Tibial artery (tissue), 4 donors: ENCODE measurements at regions not wholly inside any gene's neighbourhood (a gene's known extent, or its start where the extent isn't known, plus 50 kb on each side); places are given as distances from the start of the nearest gene placed in this dataset.

Source experiments
- DNase-seq, 2 donors: peaks; one replicate each; pipeline ENCODE4 v3.0.0-alpha.2; 2019
- H3K27ac ChIP-seq, 2 donors: fragments of 200-600 bp; sonication (generic) in 1 of 2; 1 replicate in 1 of 2; 2 replicates in 1 of 2; pipeline ENCODE4 v1.5.1; 2018 to 2019; ENCODE audit warnings: mild to moderate bottlenecking in 1 of 2
- H3K27me3 ChIP-seq, 2 donors: fragments of 200-600 bp; sonication (generic) in 1 of 2; one replicate each; pipeline versions ENCODE4 v1.5.1 to v1.6.0; 2016 to 2019
- H3K36me3 ChIP-seq, 3 donors: fragments of 200-600 bp; sonication (generic) in 2 of 3; one replicate each; pipeline ENCODE4 v1.5.1; 2016 to 2019; ENCODE audit warnings: mild to moderate bottlenecking in 2 of 3
- H3K4me1 ChIP-seq, 4 donors: fragments of 200-600 bp; sonication (generic) in 2 of 4; 1 replicate in 3 of 4; 2 replicates in 1 of 4; pipeline ENCODE4 v1.5.1; 2016 to 2019
- H3K4me3 ChIP-seq, 2 donors: fragments of 200-600 bp; sonication (generic) in 1 of 2; 1 replicate in 1 of 2; 2 replicates in 1 of 2; pipeline ENCODE4 v1.5.1; 2018 to 2019; ENCODE audit warnings: mild to moderate bottlenecking in 2 of 2
- H3K9me3 ChIP-seq, 3 donors: fragments of 200-600 bp; sonication (generic) in 1 of 3; one replicate each; pipeline ENCODE4 v1.5.1; 2016 to 2019
- CTCF ChIP-seq, 2 experiments: fragments of 200-600 bp in 1 of 2; fragments of 450-650 bp in 1 of 2; IDR thresholded peaks; one replicate each; pipeline ENCODE4 v1.5.1; 2017 to 2019; ENCODE audit warnings: antibody characterized with exemption in 2 of 2, mild to moderate bottlenecking in 1 of 2, moderate library complexity in 1 of 2
- intact Hi-C: fragments of 100-400 bp; cut with DNase I; formaldehyde crosslinking; loops from one replicate; pipeline ENCODE4 v1.15.0; 2023; ENCODE audit warnings: low total_unique reads

GRCh38 chr14:76957224-76957891 is 71.2 kb downstream of the IRF2BPL start:
- no peak for DNase-seq
- H3K27me3 ChIP-seq = no peaks in the 10 kb centered on the region
- peaks cover 6 to 95% (median 87%) of the 10 kb centered on the region in 4 donors for H3K4me1 ChIP-seq
- H3K4me3 ChIP-seq = no peak overlapping the region
- intact Hi-C loops = loop anchor here (5.0 kb wide), 3 partner anchors 50 to 85 kb away; partner anchors contain the start of gene IRF2BPL
- no peak for TF ChIP-seq CTCF (IDR thresholded peaks at IDR 0.05)
- H3K36me3 ChIP-seq = no peaks in the 10 kb centered on the region
- peak overlapping the region; percentile 92 to 94 for H3K27ac ChIP-seq
- no peaks in the 10 kb centered on the region for H3K9me3 ChIP-seq

DNA sequence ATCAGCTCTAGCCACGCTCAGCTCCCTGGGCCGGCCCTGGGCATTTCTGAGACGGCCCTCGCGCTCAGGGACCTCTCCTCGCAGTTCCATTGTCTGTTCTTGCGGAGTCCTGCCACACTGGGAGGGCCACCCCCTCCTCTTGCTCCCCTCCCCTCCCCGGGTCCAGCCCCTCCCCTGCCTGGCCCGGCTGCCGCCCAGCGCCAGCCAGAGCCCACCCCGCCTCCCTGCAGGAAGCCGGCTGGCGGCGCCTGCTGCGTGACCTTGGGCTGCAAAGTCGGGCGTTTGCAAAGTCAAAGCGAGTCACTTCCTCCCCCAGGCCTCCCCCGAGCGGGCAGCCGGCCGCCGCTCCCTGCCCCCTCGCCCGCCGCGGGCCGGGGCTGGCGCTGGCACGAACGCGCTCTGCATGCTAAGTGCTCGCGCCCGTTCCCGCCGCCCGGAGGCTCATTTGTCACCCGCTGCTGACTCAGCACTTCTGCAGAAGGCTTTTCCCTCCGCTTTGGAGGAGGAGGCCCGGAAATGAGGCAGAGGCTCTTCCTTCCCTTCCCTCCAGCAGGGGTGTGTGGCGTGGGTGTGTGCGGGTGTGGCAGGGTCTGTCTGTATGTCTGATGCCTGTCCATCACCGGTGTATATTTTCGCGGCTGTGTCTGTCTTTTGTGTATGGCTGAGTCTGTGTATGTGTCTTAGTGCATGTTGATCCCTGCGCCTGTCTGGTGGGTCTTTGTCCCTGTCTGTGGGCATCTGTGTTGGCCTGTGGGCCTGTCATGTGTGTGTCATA is 72.0 kb downstream of the IRF2BPL start:
- TF ChIP-seq CTCF (IDR thresholded peaks at IDR 0.05) = peak; percentile 21 to 38
- intact Hi-C loops = loop anchor here (1.0 to 5.0 kb wide), 4 partner anchors 37 to 86 kb away; partner anchors contain the start of gene IRF2BPL
- Histone ChIP-seq H3K36me3 (no peaks in the 10 kb centered on the region), H3K9me3 (no peaks in the 10 kb centered on the region), H3K27me3 (no peaks in the 10 kb centered on the region), H3K4me1 (peaks cover 6 to 95% (median 84%) of the 10 kb centered on the region in 4 donors), H3K27ac (peak overlapping the region; percentile 92 to 94), H3K4me3 (peak overlapping the region; percentile 44 to 53)
- DNase-seq = peak; percentile 91 to 97

DNA sequence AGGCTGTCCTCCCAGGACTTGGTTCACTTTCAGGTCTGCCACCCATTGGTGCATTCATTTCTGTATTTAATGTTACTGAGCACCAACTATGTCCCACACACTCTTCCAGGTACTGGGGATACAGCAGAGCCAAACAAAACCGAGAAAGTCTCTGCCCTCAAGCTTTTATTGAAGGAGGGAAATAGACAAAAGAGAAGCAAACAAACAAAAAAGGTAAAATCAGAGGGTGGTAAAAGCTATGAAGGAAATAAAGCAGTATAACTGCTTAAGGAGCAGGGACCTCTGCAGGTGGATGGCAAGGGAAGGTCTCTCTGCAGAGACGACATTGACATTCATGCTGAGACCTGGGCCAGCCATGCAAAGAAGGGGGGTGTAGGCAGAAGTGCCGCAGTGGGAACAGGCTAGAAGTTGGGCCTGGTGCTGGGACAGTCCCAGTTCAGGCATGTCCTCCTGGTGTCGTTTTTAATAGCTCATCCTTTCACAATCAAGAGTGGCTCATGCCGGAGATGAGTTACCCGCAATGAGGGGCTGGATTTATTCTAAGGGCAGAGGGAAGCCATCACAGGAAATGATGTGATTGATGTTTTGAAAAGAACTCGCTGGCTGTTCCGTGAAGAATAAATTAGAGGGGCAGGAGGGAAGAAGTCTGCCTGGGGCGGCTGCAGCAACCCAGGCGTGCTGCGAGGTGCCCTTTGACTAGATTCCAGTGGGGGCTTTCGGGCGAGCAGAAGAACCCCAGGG is 72.8 kb downstream of the IRF2BPL start:
- TF ChIP-seq CTCF (IDR thresholded peaks at IDR 0.05) = no peak
- H3K9me3 ChIP-seq = no peaks in the 10 kb centered on the region
- peak overlapping the region; percentile 44 to 53 for H3K4me3 ChIP-seq
- intact Hi-C loops = loop anchor here (1.0 to 5.0 kb wide), 4 partner anchors 36 to 87 kb away; partner anchors contain the start of gene IRF2BPL
- no peaks in the 10 kb centered on the region for H3K36me3 ChIP-seq
- no peaks in the 10 kb centered on the region for H3K27me3 ChIP-seq
- peaks cover 6 to 95% (median 84%) of the 10 kb centered on the region in 4 donors for H3K4me1 ChIP-seq
- DNase-seq = peak in 1 of 2 donors; percentile 38
- H3K27ac ChIP-seq = peak overlapping the region; percentile 92 to 94

- DNase-seq = no peak
- H3K27me3 ChIP-seq = no peaks in the 10 kb centered on the region
- H3K4me1 ChIP-seq = peaks cover 6 to 95% (median 84%) of the 10 kb centered on the region in 4 donors
- no peaks in the 10 kb centered on the region for H3K9me3 ChIP-seq
- peak overlapping the region; percentile 92 to 94 for H3K27ac ChIP-seq
- H3K4me3 ChIP-seq = no peak overlapping the region
- TF ChIP-seq CTCF (IDR thresholded peaks at IDR 0.05) = no peak
- H3K36me3 ChIP-seq = no peaks in the 10 kb centered on the region
- intact Hi-C loops = loop anchor here (5.0 kb wide), 3 partner anchors 53 to 88 kb away; partner anchors contain the start of gene IRF2BPL
These were observed 73.9 kb downstream of the IRF2BPL start for GRCh38 chr14:76954394-76955190.
